ENCODE measurements at regions not wholly inside any gene's neighbourhood (a gene's known extent, or its start where the extent isn't known, plus 50 kb on each side); places are given as distances from the start of the nearest gene placed in this dataset.

DNA sequence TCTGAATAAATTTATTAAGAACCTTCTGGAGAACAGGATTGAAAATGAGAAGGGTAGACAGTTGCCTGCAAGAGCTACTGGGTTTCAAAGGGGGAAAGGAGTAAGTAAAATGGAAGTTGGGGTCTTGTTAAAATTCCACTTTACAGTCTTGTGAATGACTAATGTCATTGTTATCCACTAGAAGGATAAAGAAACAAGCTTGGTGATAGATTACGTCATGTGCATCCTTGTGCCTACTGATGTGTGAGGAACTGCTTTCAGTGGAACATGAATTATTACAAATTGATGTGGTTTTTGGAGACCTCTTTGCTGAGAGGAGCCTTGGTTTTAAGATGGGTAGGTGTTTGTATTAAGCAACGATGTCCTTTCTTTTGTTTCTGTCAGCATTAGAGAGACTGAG is 272.5 kb upstream of the PRICKLE1 start:
- TF ChIP-seq, protein P1, sequence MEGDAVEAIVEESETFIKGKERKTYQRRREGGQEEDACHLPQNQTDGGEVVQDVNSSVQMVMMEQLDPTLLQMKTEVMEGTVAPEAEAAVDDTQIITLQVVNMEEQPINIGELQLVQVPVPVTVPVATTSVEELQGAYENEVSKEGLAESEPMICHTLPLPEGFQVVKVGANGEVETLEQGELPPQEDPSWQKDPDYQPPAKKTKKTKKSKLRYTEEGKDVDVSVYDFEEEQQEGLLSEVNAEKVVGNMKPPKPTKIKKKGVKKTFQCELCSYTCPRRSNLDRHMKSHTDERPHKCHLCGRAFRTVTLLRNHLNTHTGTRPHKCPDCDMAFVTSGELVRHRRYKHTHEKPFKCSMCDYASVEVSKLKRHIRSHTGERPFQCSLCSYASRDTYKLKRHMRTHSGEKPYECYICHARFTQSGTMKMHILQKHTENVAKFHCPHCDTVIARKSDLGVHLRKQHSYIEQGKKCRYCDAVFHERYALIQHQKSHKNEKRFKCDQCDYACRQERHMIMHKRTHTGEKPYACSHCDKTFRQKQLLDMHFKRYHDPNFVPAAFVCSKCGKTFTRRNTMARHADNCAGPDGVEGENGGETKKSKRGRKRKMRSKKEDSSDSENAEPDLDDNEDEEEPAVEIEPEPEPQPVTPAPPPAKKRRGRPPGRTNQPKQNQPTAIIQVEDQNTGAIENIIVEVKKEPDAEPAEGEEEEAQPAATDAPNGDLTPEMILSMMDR (IDR thresholded peaks at IDR 0.05; ENCODE audit: insufficient read depth, low read depth, low read length) = no peak
- TF ChIP-seq EZH2 (IDR thresholded peaks at IDR 0.05; ENCODE audit: insufficient read depth, low read length) = no peak
